ENCODE measurements at regions not wholly inside any gene's neighbourhood (a gene's known extent, or its start where the extent isn't known, plus 50 kb on each side); places are given as distances from the start of the nearest gene placed in this dataset.

DNA sequence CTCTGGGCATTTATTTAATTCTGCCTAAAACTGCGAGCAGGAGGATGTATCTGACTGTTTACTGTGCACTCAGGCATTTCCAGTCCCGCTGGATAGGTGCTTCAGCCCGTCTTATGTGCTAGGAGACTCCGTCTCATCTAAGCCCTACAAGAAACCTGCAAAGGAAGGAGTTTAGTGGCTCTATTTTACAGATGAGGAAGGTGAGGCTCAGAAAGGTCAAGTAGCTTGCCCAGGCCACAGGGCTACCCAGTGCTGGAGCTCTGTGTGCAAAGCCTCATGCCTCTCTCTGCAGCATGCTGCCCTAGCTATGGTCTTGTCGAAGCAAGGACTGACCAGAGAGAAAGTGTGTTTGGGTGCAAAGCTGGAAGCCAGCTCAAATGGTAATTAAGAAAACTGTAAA, 73.6 kb upstream of the AFF3 start:
- ATAC-seq: no peak
- TF ChIP-seq ESRRA (IDR thresholded peaks at IDR 0.05; ENCODE audit: borderline replicate concordance, low read depth) (peak; percentile 54; the same call in 1 of the 2 replicates), DDX20 (tag; IDR thresholded peaks at IDR 0.05; ENCODE audit: low read depth) (no peak)
- 0% methylated on average over 5 of the region's 5 CpGs for WGBS (ENCODE audit: insufficient coverage, low coverage, missing lambda C conversion rate)
- Histone ChIP-seq H3K9me3 (replicated peaks; ENCODE audit: control insufficient read depth, insufficient read depth, low read depth, low read length) (no peaks in the 10 kb centered on the region), H3K4me3 (no peak overlapping the region), H3K36me3 (ENCODE audit: control insufficient read depth, insufficient read depth, low read length) (no peaks in the 10 kb centered on the region), H4K20me1 (replicated peaks; ENCODE audit: control insufficient read depth, insufficient read depth, low read length) (no peaks in the 10 kb centered on the region), H3K27me3 (ENCODE audit: control insufficient read depth in 2 of 2, insufficient read depth in 2 of 2, low read length in 2 of 2) (peaks cover 3 to 37% of the 10 kb centered on the region in 2 experiments; a peak in 3 of 5 replicates), H3K4me1 (replicated peaks in 1 of 2; ENCODE audit: control insufficient read depth in 2 of 2, insufficient read depth in 2 of 2, low read length in 2 of 2) (no peaks in the 10 kb centered on the region; a peak in 1 of 5 replicates), H2AFZ (ENCODE audit: low read depth, low read length) (no peak overlapping the region), H3K79me2 (ENCODE audit: control insufficient read depth, insufficient read depth, low read length) (no peaks in the 10 kb centered on the region), H3K9me1 (ENCODE audit: control insufficient read depth, insufficient read depth, low read length) (no peaks in the 10 kb centered on the region), H3K4me2 (ENCODE audit: insufficient read depth, low read length) (no peak overlapping the region), H3K27ac (ENCODE audit: extremely low read depth, low read depth, low read length) (no peak overlapping the region), H3K9ac (ENCODE audit: insufficient read depth in 1 of 2, low read depth in 2 of 2, low read length in 2 of 2) (no peak overlapping the region)
- DNase-seq (ENCODE audit: extremely low read depth in 1 of 4, low spot score in 3 of 4): no peak
- ChIA-PET POLR2A (no interaction called here), CTCF (ENCODE audit: low intra/inter-chr PET ratio) (no interaction called here)
- BruUV-seq (replicated peaks): no TSS peak
- in situ Hi-C loops (cut with MboI): no loop called here
- intact Hi-C loops (cut with micrococcal nuclease): no loop called here
- FAIRE-seq: no peak

DNA sequence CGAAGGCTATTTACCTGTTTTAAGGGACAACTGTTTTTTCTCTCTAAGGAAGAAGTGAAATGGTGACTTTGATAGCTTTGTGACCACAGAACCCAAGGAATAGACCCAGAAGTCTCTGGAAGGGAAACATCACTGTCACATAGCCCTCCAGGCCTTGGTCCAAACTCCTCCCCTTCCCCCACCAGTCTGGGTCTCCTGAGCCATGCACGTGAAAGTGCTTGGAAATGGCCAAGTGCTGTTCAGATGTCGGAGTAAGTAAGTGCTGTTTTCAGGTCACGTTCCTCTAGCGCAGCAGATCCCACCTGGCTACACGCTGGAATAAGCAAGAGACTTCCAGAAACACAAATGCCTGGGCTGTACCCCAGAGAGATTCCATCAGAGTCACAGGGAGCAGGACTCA, 73.0 kb upstream of the AFF3 start:
- ATAC-seq: no peak
- Histone ChIP-seq H3K4me2 (ENCODE audit: insufficient read depth, low read length) (no peak overlapping the region), H3K9me3 (replicated peaks; ENCODE audit: control insufficient read depth, insufficient read depth, low read depth, low read length) (no peaks in the 10 kb centered on the region), H3K27ac (ENCODE audit: extremely low read depth, low read depth, low read length) (no peak overlapping the region), H3K36me3 (ENCODE audit: control insufficient read depth, insufficient read depth, low read length) (no peaks in the 10 kb centered on the region), H3K4me1 (replicated peaks in 1 of 2; ENCODE audit: control insufficient read depth in 2 of 2, insufficient read depth in 2 of 2, low read length in 2 of 2) (no peaks in the 10 kb centered on the region; a peak in 1 of 5 replicates), H3K79me2 (ENCODE audit: control insufficient read depth, insufficient read depth, low read length) (no peaks in the 10 kb centered on the region), H4K20me1 (replicated peaks; ENCODE audit: control insufficient read depth, insufficient read depth, low read length) (no peaks in the 10 kb centered on the region), H3K9me1 (ENCODE audit: control insufficient read depth, insufficient read depth, low read length) (no peaks in the 10 kb centered on the region), H2AFZ (ENCODE audit: low read depth, low read length) (no peak overlapping the region), H3K4me3 (no peak overlapping the region), H3K9ac (ENCODE audit: insufficient read depth in 1 of 2, low read depth in 2 of 2, low read length in 2 of 2) (no peak overlapping the region), H3K27me3 (ENCODE audit: control insufficient read depth in 2 of 2, insufficient read depth in 2 of 2, low read length in 2 of 2) (peaks cover 3 to 37% of the 10 kb centered on the region in 2 experiments; a peak in 3 of 5 replicates)
- TF ChIP-seq ZNF12 (CRISPR knock-in tag; IDR thresholded peaks at IDR 0.05) (no peak), GTF2F1 (IDR thresholded peaks at IDR 0.05; ENCODE audit: low read depth, low read length) (no peak)
- intact Hi-C loops (cut with micrococcal nuclease) (no loop called here), in situ Hi-C loops (cut with MboI) (no loop called here)
- BruUV-seq (replicated peaks): no TSS peak
- WGBS (ENCODE audit: insufficient coverage, low coverage, missing lambda C conversion rate): 0% methylated on average over 6 of the region's 6 CpGs
- POLR2A ChIA-PET: interaction anchor here (1.2 kb wide), 1 partner anchor 37 kb away, joined by 4 read pairs; no protein-coding TSS in a partner anchor
- FAIRE-seq: no peak
- CTCF ChIA-PET (ENCODE audit: low intra/inter-chr PET ratio): no interaction called here
- DNase-seq (ENCODE audit: extremely low read depth in 1 of 4, low spot score in 3 of 4): no peak
